HEK293 (cell line): ENCODE measurements at regions not wholly inside any gene's neighbourhood (a gene's known extent, or its start where the extent isn't known, plus 50 kb on each side); places are given as distances from the start of the nearest gene placed in this dataset.

Experiments used
- CTCF ChIA-PET: fragments of 350-600 bp; formaldehyde crosslinking; extraction: SDS; loops from one replicate; lab custom pipeline; 2021; ENCODE audit warnings: antibody characterized with exemption; lab: Yijun Ruan, JAX
- POLR2A ChIA-PET: fragments of 300-600 bp; formaldehyde crosslinking; extraction: SDS; loops from one replicate; lab custom pipeline; 2020; ENCODE audit warnings: antibody characterized with exemption, inconsistent platforms; lab: Yijun Ruan, JAX
- H3K27ac ChIP-seq: fragments of 200-500 bp; sonication (Bioruptor generic); 2 replicates; pipeline ENCODE4 v1.5.1; 2014; ENCODE audit warnings: low read depth, low read length, control low read depth, inconsistent platforms; ENCODE audit errors: extremely low read depth
- H3K36me3 ChIP-seq, 2 experiments: fragments of 200-500 bp in 1 of 2; sonication (Bioruptor generic) in 1 of 2; 1 replicate in 1 of 2; 2 replicates in 1 of 2; pipeline ENCODE4 v1.5.1; 2014 to 2017; ENCODE audit warnings: inconsistent platforms in 2 of 2, low read length in 2 of 2; ENCODE audit not compliant: control insufficient read depth in 2 of 2, insufficient read depth in 1 of 2
- H3K4me1 ChIP-seq: fragments of 200-500 bp; sonication (Bioruptor generic); 2 replicates; pipeline ENCODE4 v1.5.1; 2014; ENCODE audit warnings: mild to moderate bottlenecking, low read length, inconsistent platforms; ENCODE audit not compliant: control insufficient read depth, insufficient read depth
- H3K4me3 ChIP-seq: 2 replicates; pipeline ENCODE4 v1.5.1; 2011; ENCODE audit warnings: low read depth, mild to moderate bottlenecking, control low read depth, low read length, moderate library complexity
- H3K9me3 ChIP-seq: fragments of 200-500 bp; sonication (Bioruptor generic); 2 replicates; pipeline ENCODE4 v1.5.1; 2014; ENCODE audit warnings: low read depth, low read length, inconsistent platforms; ENCODE audit not compliant: control insufficient read depth, insufficient read depth
- FEZF1 ChIP-seq: fragments of 450-650 bp; formaldehyde crosslinking; IDR thresholded peaks from 2 replicates; pipeline ENCODE4 v1.5.1; 2016; ENCODE audit warnings: missing biosample characterization, missing genetic modification characterization
- GLIS1 ChIP-seq: fragments of 450-650 bp; formaldehyde crosslinking; IDR thresholded peaks from 2 replicates; pipeline ENCODE4 v1.5.1; 2016; ENCODE audit warnings: missing biosample characterization, missing genetic modification characterization
- HOXD13 ChIP-seq: sonication (generic); formaldehyde crosslinking; IDR thresholded peaks from 2 replicates; pipeline ENCODE4 v1.8.0; 2022; ENCODE audit warnings: missing genetic modification reagents, borderline replicate concordance
- KLF1 ChIP-seq: fragments of 450-650 bp; formaldehyde crosslinking; IDR thresholded peaks from 2 replicates; pipeline ENCODE4 v1.5.1; 2016; ENCODE audit warnings: missing biosample characterization, missing genetic modification characterization
- KLF16 ChIP-seq: fragments of 450-650 bp; formaldehyde crosslinking; IDR thresholded peaks from 2 replicates; pipeline ENCODE4 v1.5.1; 2017; ENCODE audit warnings: missing biosample characterization, missing genetic modification characterization
- PATZ1 ChIP-seq: fragments of 450-650 bp; formaldehyde crosslinking; IDR thresholded peaks from 2 replicates; pipeline ENCODE4 v1.5.1; 2016; ENCODE audit warnings: missing biosample characterization, missing genetic modification characterization
- PBX3 ChIP-seq: sonication (generic); formaldehyde crosslinking; IDR thresholded peaks from 2 replicates; pipeline ENCODE4 v1.8.1; 2022; ENCODE audit warnings: mild to moderate bottlenecking, moderate library complexity, missing genetic modification reagents
- SCRT2 ChIP-seq: fragments of 450-650 bp; formaldehyde crosslinking; IDR thresholded peaks from 2 replicates; pipeline ENCODE4 v1.5.1; 2016; ENCODE audit warnings: missing biosample characterization, missing genetic modification characterization
- SP3 ChIP-seq: fragments of 450-650 bp; formaldehyde crosslinking; IDR thresholded peaks from 2 replicates; pipeline ENCODE4 v1.5.1; 2016; ENCODE audit warnings: missing biosample characterization, missing genetic modification characterization
- ZNF121 ChIP-seq: fragments of 450-650 bp; formaldehyde crosslinking; IDR thresholded peaks from 2 replicates; pipeline ENCODE4 v1.5.1; 2016; ENCODE audit warnings: missing biosample characterization, missing genetic modification characterization
- ZNF211 ChIP-seq: fragments of 450-650 bp; formaldehyde crosslinking; IDR thresholded peaks from 2 replicates; pipeline ENCODE4 v1.5.1; 2016; ENCODE audit warnings: low read depth, missing biosample characterization, missing genetic modification characterization
- ZNF510 ChIP-seq: fragments of 450-650 bp; formaldehyde crosslinking; IDR thresholded peaks from 2 replicates; pipeline ENCODE4 v1.5.1; 2018; ENCODE audit warnings: mild to moderate bottlenecking, missing genetic modification characterization, missing biosample characterization; ENCODE audit not compliant: insufficient replicate concordance
- ZNF548 ChIP-seq: fragments of 450-650 bp; formaldehyde crosslinking; IDR thresholded peaks from 2 replicates; pipeline ENCODE4 v1.5.1; 2016; ENCODE audit warnings: missing biosample characterization, missing genetic modification characterization
- ZNF585B ChIP-seq: fragments of 450-650 bp; formaldehyde crosslinking; IDR thresholded peaks from 2 replicates; pipeline ENCODE4 v1.5.1; 2016; ENCODE audit warnings: missing biosample characterization, missing genetic modification characterization
- ZNF596 ChIP-seq: fragments of 450-650 bp; IDR thresholded peaks from 2 replicates; pipeline ENCODE4 v1.5.0; 2018; ENCODE audit warnings: missing biosample characterization, mild to moderate bottlenecking, missing genetic modification characterization, moderate library complexity
- ZNF600 ChIP-seq: fragments of 450-650 bp; formaldehyde crosslinking; IDR thresholded peaks from 2 replicates; pipeline ENCODE4 v1.5.1; 2016; ENCODE audit warnings: missing biosample characterization, missing genetic modification characterization
- ZNF624 ChIP-seq: fragments of 450-650 bp; formaldehyde crosslinking; IDR thresholded peaks from 2 replicates; pipeline ENCODE4 v1.5.1; 2017; ENCODE audit warnings: missing biosample characterization, missing genetic modification characterization
- TF ChIP-seq, protein P1 (sequence below): fragments of 450-650 bp; formaldehyde crosslinking; IDR thresholded peaks from 2 replicates; pipeline ENCODE4 v1.5.1; 2017; ENCODE audit warnings: missing biosample characterization, mild to moderate bottlenecking, missing genetic modification characterization, moderate library complexity
- TF ChIP-seq, protein P2 (sequence below): fragments of 450-650 bp; formaldehyde crosslinking; IDR thresholded peaks from 2 replicates; pipeline ENCODE4 v1.5.1; 2016; ENCODE audit warnings: missing biosample characterization, missing genetic modification characterization

- TF ChIP-seq PATZ1, result no peak
- no peak for TF ChIP-seq KLF1
- TF ChIP-seq ZNF121 (tag by site-specific recombination), result no peak
- no peak for TF ChIP-seq FEZF1
- no peak for TF ChIP-seq SCRT2 (tag by site-specific recombination)
- no peak for TF ChIP-seq ZNF596 (tag by site-specific recombination)
- TF ChIP-seq ZNF585B (tag by site-specific recombination), result no peak
- TF ChIP-seq ZNF600 (tag by site-specific recombination), result no peak
Measured at GRCh38 chr3:137201066-137201465, 243.3 kb downstream of the IL20RB start (continued).

DNA sequence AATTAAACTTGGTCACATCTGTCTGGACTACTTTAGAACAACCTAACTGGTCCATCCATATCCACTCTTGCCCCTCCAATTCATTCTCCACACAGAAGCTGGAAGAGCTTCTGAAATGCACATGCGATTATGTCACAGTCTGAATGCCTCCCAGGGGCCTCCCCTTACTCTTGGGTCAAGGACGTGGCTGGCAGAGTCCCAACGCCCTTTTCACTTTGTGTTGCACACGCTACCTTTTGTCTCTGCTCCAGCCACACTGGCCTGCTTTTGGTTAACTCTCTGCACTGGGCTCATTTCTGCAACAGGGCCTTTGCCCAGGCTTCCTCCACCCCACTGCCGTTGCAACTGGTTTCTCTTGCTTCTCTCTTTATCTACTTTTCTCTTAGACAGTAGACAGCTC, 245.2 kb downstream of the IL20RB start:
- TF ChIP-seq HOXD13 (CRISPR knock-in tag) (no peak), KLF16 (tag by site-specific recombination) (no peak), SP3 (no peak), PBX3 (CRISPR knock-in tag) (no peak), GLIS1 (tag by site-specific recombination) (no peak), ZNF510 (no peak), ZNF548 (tag by site-specific recombination) (no peak), ZNF211 (no peak), ZNF624 (tag by site-specific recombination) (no peak)
- TF ChIP-seq, protein P1, sequence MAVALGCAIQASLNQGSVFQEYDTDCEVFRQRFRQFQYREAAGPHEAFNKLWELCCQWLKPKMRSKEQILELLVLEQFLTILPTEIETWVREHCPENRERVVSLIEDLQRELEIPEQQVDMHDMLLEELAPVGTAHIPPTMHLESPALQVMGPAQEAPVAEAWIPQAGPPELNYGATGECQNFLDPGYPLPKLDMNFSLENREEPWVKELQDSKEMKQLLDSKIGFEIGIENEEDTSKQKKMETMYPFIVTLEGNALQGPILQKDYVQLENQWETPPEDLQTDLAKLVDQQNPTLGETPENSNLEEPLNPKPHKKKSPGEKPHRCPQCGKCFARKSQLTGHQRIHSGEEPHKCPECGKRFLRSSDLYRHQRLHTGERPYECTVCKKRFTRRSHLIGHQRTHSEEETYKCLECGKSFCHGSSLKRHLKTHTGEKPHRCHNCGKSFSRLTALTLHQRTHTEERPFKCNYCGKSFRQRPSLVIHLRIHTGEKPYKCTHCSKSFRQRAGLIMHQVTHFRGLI, result no peak
- TF ChIP-seq, protein P2, sequence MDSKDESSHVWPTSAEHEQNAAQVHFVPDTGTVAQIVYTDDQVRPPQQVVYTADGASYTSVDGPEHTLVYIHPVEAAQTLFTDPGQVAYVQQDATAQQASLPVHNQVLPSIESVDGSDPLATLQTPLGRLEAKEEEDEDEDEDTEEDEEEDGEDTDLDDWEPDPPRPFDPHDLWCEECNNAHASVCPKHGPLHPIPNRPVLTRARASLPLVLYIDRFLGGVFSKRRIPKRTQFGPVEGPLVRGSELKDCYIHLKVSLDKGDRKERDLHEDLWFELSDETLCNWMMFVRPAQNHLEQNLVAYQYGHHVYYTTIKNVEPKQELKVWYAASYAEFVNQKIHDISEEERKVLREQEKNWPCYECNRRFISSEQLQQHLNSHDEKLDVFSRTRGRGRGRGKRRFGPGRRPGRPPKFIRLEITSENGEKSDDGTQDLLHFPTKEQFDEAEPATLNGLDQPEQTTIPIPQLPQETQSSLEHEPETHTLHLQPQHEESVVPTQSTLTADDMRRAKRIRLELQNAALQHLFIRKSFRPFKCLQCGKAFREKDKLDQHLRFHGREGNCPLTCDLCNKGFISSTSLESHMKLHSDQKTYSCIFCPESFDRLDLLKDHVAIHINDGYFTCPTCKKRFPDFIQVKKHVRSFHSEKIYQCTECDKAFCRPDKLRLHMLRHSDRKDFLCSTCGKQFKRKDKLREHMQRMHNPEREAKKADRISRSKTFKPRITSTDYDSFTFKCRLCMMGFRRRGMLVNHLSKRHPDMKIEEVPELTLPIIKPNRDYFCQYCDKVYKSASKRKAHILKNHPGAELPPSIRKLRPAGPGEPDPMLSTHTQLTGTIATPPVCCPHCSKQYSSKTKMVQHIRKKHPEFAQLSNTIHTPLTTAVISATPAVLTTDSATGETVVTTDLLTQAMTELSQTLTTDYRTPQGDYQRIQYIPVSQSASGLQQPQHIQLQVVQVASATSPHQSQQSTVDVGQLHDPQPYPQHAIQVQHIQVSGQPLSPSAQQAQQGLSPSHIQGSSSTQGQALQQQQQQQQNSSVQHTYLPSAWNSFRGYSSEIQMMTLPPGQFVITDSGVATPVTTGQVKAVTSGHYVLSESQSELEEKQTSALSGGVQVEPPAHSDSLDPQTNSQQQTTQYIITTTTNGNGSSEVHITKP (tag by site-specific recombination), result no peak
- H3K4me1 ChIP-seq, result no peaks in the 10 kb centered on the region
- no peaks in the 10 kb centered on the region for H3K36me3 ChIP-seq
- H3K9me3 ChIP-seq, result no peaks in the 10 kb centered on the region
- H3K27ac ChIP-seq, result no peak overlapping the region
- no peak overlapping the region for H3K4me3 ChIP-seq
- POLR2A ChIA-PET, result no interaction called here
- CTCF ChIA-PET, result interaction anchor here (0.7 kb wide), 1 partner anchor 54 kb away, joined by 3 read pairs; no protein-coding TSS in a partner anchor
